GM12892 (cell line): ENCODE measurements at regions not wholly inside any gene's neighbourhood (a gene's known extent, or its start where the extent isn't known, plus 50 kb on each side); places are given as distances from the start of the nearest gene placed in this dataset.

Source experiments
- POLR2A ChIP-seq: IDR thresholded peaks from 2 replicates; pipeline ENCODE4 v1.6.1; 2011; ENCODE audit warnings: low read depth, low read length, control low read depth
- POLR2AphosphoS5 ChIP-seq: IDR thresholded peaks from 2 replicates; pipeline ENCODE4 v1.6.1; 2011; ENCODE audit warnings: low read depth, low read length, control low read depth

- TF ChIP-seq POLR2A, result no peak
- TF ChIP-seq POLR2AphosphoS5, result no peak
Observed at GRCh38 chr3:30073040-30073439, 533.4 kb upstream of the TGFBR2 start.
